ENCODE measurements at regions not wholly inside any gene's neighbourhood (a gene's known extent, or its start where the extent isn't known, plus 50 kb on each side); places are given as distances from the start of the nearest gene placed in this dataset.
"Not testable (repeated sequence)": the region's sequence is repeated elsewhere in the genome, so short reads cannot be mapped to it uniquely, and the experiment has no call there.

GRCh38 chr13:108086678-108087077 is 128.7 kb downstream of the LIG4 start:
- DNase-seq (ENCODE audit: low read depth) = no peak
- peak; percentile 16 for TF ChIP-seq CTCF (IDR thresholded peaks at IDR 0.05; ENCODE audit: low read depth, low read length, missing control alignments)
- no peak overlapping the region for H3K4me3 ChIP-seq (ENCODE audit: low read depth, low read length)
- in situ Hi-C loops (cut with HindIII; ENCODE audit: low sequenced_read_pairs) = no loop called here

DNA sequence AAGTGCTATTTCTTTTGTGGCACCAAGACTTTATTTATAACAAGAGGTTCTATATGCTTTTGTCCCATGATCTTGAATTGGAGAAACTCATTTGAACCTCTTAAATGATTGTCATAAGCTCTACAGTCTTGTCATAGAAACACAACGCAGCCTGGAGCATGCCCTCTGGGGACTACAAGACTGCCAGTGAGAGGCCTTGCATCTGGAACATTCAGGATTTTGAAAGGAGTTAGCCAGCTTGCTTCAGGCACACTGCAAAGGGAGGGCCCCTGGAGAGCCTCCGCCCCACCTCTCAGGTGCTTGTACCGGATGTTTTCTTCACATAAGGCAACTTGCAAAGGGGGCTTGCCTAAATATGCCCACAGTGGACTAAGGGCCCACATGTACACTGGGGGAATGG is 130.5 kb downstream of the LIG4 start:
- no peak for TF ChIP-seq CTCF (IDR thresholded peaks at IDR 0.05; ENCODE audit: low read depth, low read length, missing control alignments)
- no peak overlapping the region for H3K4me3 ChIP-seq (ENCODE audit: low read depth, low read length)
- in situ Hi-C loops (cut with HindIII; ENCODE audit: low sequenced_read_pairs) = no loop called here
- DNase-seq (ENCODE audit: low read depth) = no peak

DNA sequence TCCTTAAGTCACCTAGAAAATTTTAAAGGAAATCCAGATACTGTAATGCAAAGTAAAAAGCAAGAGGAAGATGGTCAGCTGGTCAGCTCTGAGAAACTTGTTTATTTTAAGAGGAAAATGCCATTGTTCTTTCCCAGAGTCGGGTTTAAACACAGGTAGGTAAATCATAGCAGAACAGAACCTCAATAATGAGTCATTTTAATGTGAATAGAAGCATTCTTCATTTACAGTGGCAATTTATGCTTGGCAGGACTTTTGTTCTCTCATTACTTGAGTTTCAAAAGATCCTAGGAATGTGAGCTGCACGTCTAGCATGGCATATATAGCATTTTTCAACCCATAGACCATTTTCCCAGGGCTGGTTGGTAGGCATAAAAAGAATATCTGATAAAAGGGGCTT is 132.3 kb downstream of the LIG4 start:
- H3K4me3 ChIP-seq (ENCODE audit: low read depth, low read length) = no peak overlapping the region
- TF ChIP-seq CTCF (IDR thresholded peaks at IDR 0.05; ENCODE audit: low read depth, low read length, missing control alignments) = no peak
- peak; percentile 59 for DNase-seq (ENCODE audit: low read depth)
- in situ Hi-C loops (cut with HindIII; ENCODE audit: low sequenced_read_pairs) = no loop called here

- in situ Hi-C loops (cut with HindIII; ENCODE audit: low sequenced_read_pairs) = no loop called here
- no peak for DNase-seq (ENCODE audit: low read depth)
- no peak for TF ChIP-seq CTCF (IDR thresholded peaks at IDR 0.05; ENCODE audit: low read depth, low read length, missing control alignments)
- no peak overlapping the region for H3K4me3 ChIP-seq (ENCODE audit: low read depth, low read length)
Measured at GRCh38 chr13:108082481-108082880, 132.9 kb downstream of the LIG4 start.

DNA sequence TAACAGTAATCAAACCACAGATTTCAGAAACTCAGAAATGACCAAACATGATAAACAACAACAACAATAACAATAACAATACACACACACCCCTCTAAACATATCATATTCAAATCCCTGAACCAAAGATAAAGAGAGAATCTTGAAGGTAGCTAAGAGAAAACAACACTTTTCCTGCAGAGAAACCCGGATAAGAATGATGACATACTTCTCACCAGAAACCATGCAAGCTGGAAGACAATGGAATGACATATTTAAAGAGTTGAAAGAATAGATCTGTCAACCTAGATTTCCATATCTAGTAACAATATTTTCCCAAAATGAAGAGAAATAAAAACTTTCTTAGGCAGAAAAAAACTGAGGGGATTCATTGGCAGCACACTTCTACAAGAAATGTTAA is 138.1 kb downstream of the LIG4 start:
- in situ Hi-C loops (cut with HindIII; ENCODE audit: low sequenced_read_pairs) = no loop called here
- no peak overlapping the region for H3K4me3 ChIP-seq (ENCODE audit: low read depth, low read length)
- TF ChIP-seq CTCF (IDR thresholded peaks at IDR 0.05; ENCODE audit: low read depth, low read length, missing control alignments) = no peak
- no peak for DNase-seq (ENCODE audit: low read depth)

- in situ Hi-C loops (cut with HindIII; ENCODE audit: low sequenced_read_pairs); H3K4me3 ChIP-seq (ENCODE audit: low read depth, low read length); DNase-seq (ENCODE audit: low read depth): not testable (repeated sequence)
- TF ChIP-seq CTCF (IDR thresholded peaks at IDR 0.05; ENCODE audit: low read depth, low read length, missing control alignments) = peak; percentile 36
Measured at GRCh38 chr13:108074429-108074828, 140.9 kb downstream of the LIG4 start.

GRCh38 chr13:108070925-108071324 is 144.4 kb downstream of the LIG4 start:
- no peak for TF ChIP-seq CTCF (IDR thresholded peaks at IDR 0.05; ENCODE audit: low read depth, low read length, missing control alignments)
- no peak for DNase-seq (ENCODE audit: low read depth)
- in situ Hi-C loops (cut with HindIII; ENCODE audit: low sequenced_read_pairs) = no loop called here
- no peak overlapping the region for H3K4me3 ChIP-seq (ENCODE audit: low read depth, low read length)

All from astrocyte of the cerebellum (primary cell).